Glutamatergic neuron (in vitro differentiated cells): ENCODE measurements at regions not wholly inside any gene's neighbourhood (a gene's known extent, or its start where the extent isn't known, plus 50 kb on each side); places are given as distances from the start of the nearest gene placed in this dataset.

ENCODE experiments used
- DNase-seq: peaks from one replicate; pipeline ENCODE4 v3.0.0; 2022
- H3K27ac Mint-ChIP-seq: one replicate; pipeline ENCODE4 v1.8.0; 2020; ENCODE audit warnings: mild to moderate bottlenecking, mixed read lengths, inconsistent platforms; ENCODE audit not compliant: unreplicated experiment
- H3K27me3 Mint-ChIP-seq: one replicate; pipeline ENCODE4 v1.8.0; 2020; ENCODE audit warnings: mild to moderate bottlenecking, moderate library complexity, mixed read lengths, inconsistent platforms; ENCODE audit not compliant: unreplicated experiment
- H3K36me3 Mint-ChIP-seq: one replicate; pipeline ENCODE4 v1.8.0; 2020; ENCODE audit warnings: mild to moderate bottlenecking, mixed read lengths, inconsistent platforms; ENCODE audit not compliant: unreplicated experiment
- H3K4me1 Mint-ChIP-seq: one replicate; pipeline ENCODE4 v1.8.0; 2020; ENCODE audit warnings: mild to moderate bottlenecking, low read depth, mixed read lengths, inconsistent platforms; ENCODE audit not compliant: unreplicated experiment
- H3K4me3 Mint-ChIP-seq: one replicate; pipeline ENCODE4 v1.8.0; 2020; ENCODE audit warnings: mild to moderate bottlenecking, mixed read lengths, inconsistent platforms; ENCODE audit not compliant: unreplicated experiment
- H3K9me3 Mint-ChIP-seq: one replicate; pipeline ENCODE4 v1.8.0; 2020; ENCODE audit warnings: mild to moderate bottlenecking, moderate library complexity, mixed read lengths, inconsistent platforms; ENCODE audit not compliant: unreplicated experiment
- TF ChIP-seq, protein P1 (sequence below): fragments of 200-600 bp; sonication (generic); IDR thresholded peaks from one replicate; pipeline ENCODE4 v1.5.0; 2021; ENCODE audit not compliant: partially characterized antibody, unreplicated experiment

DNA sequence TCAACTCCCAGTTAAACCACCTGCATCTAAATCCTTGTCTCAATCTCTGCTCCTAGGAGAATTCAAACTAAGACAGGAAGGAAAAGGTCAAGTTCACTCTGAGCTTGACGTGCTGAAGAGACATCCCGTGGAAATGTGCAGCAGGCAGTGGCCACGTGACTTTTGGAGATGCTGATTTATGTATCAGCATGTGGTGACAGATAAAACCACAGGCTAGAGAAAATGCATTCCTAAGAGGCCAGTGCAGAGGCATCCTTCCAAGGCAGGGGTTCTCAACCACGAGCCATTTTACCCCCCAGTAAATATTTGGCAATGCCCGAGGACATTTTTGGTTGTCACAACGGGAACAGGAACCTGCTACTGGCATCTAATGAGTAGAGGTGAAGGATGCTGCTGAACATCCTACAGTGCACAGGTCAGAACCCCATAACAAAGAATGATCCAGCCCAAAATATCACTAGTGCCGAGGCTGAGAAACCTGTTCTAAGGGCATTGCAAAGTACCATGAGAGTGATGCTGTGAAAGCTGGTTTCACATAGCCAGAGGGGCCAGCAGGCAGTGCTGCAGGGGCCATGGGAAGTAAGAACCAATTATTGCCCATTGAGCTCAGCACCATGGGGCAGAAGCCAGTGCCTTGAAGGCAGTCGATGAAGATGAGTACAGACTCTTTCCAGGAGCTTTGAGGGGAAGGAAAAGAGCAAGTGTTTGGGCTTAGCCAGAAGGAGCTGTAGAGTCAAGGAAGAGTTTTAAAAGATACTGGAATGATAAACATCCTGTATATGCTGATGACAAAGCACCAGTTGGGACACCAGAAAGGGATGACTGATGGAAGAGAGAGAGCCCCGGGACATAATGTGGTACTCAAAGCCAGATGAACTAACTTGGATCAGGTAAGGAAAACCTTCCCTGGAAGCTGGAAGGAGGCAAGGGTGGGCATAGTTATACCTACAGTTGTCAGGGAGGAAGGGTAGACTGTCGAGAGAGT is 174.6 kb downstream of the HAUS1 start:
- H3K4me3 Mint-ChIP-seq: no peak overlapping the region
- H3K36me3 Mint-ChIP-seq: no peaks in the 10 kb centered on the region
- TF ChIP-seq, protein P1, sequence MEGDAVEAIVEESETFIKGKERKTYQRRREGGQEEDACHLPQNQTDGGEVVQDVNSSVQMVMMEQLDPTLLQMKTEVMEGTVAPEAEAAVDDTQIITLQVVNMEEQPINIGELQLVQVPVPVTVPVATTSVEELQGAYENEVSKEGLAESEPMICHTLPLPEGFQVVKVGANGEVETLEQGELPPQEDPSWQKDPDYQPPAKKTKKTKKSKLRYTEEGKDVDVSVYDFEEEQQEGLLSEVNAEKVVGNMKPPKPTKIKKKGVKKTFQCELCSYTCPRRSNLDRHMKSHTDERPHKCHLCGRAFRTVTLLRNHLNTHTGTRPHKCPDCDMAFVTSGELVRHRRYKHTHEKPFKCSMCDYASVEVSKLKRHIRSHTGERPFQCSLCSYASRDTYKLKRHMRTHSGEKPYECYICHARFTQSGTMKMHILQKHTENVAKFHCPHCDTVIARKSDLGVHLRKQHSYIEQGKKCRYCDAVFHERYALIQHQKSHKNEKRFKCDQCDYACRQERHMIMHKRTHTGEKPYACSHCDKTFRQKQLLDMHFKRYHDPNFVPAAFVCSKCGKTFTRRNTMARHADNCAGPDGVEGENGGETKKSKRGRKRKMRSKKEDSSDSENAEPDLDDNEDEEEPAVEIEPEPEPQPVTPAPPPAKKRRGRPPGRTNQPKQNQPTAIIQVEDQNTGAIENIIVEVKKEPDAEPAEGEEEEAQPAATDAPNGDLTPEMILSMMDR: no peak
- no peak for DNase-seq
- peaks cover 17% of the 10 kb centered on the region for H3K4me1 Mint-ChIP-seq
- H3K27me3 Mint-ChIP-seq: peaks cover 7% of the 10 kb centered on the region
- H3K9me3 Mint-ChIP-seq: peaks cover 2% of the 10 kb centered on the region
- no peak overlapping the region for H3K27ac Mint-ChIP-seq

DNA sequence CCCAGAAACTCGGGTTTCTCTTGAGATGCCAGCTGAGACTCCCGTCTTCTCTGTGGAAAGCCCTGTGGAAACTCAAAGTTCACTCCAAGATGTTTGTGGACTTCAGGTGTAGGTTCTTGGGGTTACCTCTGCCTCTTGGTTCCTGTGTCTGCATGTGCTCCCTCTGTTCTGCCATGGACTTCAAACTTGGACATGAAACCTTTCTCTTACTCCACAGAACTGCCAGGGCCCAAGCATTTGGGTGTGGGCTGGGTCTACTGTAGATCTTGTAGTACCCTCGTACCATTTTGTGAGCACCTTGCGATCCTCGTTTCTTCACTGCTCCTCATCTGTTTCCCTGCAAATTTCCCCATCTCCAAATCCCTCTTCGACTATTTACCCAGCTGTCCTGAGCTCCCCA is 175.5 kb downstream of the HAUS1 start:
- TF ChIP-seq, protein P1: no peak
- Mint-ChIP-seq H3K9me3 (peaks cover 2% of the 10 kb centered on the region), H3K27me3 (peaks cover 5% of the 10 kb centered on the region), H3K4me1 (peaks cover 17% of the 10 kb centered on the region), H3K4me3 (no peak overlapping the region), H3K27ac (no peak overlapping the region), H3K36me3 (no peaks in the 10 kb centered on the region)
- no peak for DNase-seq

GRCh38 chr18:46281185-46282176 is 177.3 kb downstream of the HAUS1 start:
- TF ChIP-seq, protein P1: peak; percentile 91
- H3K4me3 Mint-ChIP-seq: no peak overlapping the region
- H3K27ac Mint-ChIP-seq: no peak overlapping the region
- no peaks in the 10 kb centered on the region for H3K36me3 Mint-ChIP-seq
- H3K4me1 Mint-ChIP-seq: peaks cover 9% of the 10 kb centered on the region
- peaks cover 4% of the 10 kb centered on the region for H3K27me3 Mint-ChIP-seq
- H3K9me3 Mint-ChIP-seq: peaks cover 2% of the 10 kb centered on the region
- peak; percentile 89 for DNase-seq

- no peak overlapping the region for H3K27ac Mint-ChIP-seq
- H3K27me3 Mint-ChIP-seq: peaks cover 4% of the 10 kb centered on the region
- no peaks in the 10 kb centered on the region for H3K36me3 Mint-ChIP-seq
- peaks cover 2% of the 10 kb centered on the region for H3K9me3 Mint-ChIP-seq
- no peak for DNase-seq
- H3K4me3 Mint-ChIP-seq: no peak overlapping the region
- peaks cover 9% of the 10 kb centered on the region for H3K4me1 Mint-ChIP-seq
- TF ChIP-seq, protein P1: no peak
Observed at GRCh38 chr18:46282177-46282570, 178.0 kb downstream of the HAUS1 start.
